GM19452 (cell line): ENCODE measurements at regions not wholly inside any gene's neighbourhood (a gene's known extent, or its start where the extent isn't known, plus 50 kb on each side); places are given as distances from the start of the nearest gene placed in this dataset.
"Not testable (repeated sequence)": the region's sequence is repeated elsewhere in the genome, so short reads cannot be mapped to it uniquely, and the experiment has no call there.

ENCODE experiments used
- ATAC-seq: cut with Tn5 transposase; IDR thresholded peaks from one replicate; pipeline ENCODE4 v1.9.1; 2021; ENCODE audit not compliant: unreplicated experiment

GRCh38 chr2:430291-431040 lies 142.6 kb upstream of the ALKAL2 start:
- ATAC-seq, result no peak

GRCh38 chr2:429575-430254 lies 141.8 kb upstream of the ALKAL2 start:
- ATAC-seq, result no peak

DNA sequence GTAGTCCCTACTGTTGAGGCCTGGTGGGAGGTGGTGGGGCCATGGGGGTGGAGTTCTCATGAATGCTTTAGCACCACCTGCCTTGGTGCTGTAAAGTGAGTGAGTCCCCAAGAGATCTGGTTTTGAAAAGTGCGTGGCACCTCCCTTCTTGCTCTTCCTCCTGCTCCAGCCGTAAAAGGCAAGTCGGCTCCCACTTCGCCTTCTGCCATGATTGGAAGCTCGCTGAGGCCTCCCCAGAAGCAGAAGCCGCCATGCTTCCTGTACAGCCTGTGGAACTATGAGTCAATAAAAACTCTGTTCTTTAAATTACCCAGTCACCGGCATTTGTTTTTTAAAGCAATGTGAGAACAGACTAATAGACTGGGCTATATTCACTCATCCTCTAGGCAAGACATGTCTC lies 141.3 kb upstream of the ALKAL2 start:
- no peak for ATAC-seq

- no peak for ATAC-seq
Observed at GRCh38 chr2:428591-428990, 140.7 kb upstream of the ALKAL2 start.

GRCh38 chr2:426696-427095 lies 138.8 kb upstream of the ALKAL2 start:
- not testable (repeated sequence) for ATAC-seq

DNA sequence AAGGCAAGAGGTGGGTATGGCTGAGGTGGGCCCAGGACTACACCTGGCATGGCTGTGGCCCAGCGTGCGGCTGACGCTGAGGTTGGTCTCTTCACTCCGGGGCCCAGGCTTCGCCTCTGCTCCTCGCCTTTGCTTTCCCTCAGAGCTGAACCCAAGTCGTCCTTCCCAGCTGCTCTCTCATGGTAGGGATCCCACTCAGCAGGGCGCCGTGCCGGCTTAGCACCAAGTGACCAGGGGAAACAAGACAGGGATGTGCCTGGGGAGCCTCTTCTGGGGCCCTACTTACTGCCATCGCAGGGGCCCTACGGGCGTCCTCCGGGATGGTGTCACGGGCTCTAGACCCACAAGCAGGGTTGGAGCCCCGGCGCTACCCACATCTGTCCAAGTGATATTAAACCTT lies 138.1 kb upstream of the ALKAL2 start:
- no peak for ATAC-seq

GRCh38 chr2:425243-425642 lies 137.4 kb upstream of the ALKAL2 start:
- ATAC-seq, result no peak

DNA sequence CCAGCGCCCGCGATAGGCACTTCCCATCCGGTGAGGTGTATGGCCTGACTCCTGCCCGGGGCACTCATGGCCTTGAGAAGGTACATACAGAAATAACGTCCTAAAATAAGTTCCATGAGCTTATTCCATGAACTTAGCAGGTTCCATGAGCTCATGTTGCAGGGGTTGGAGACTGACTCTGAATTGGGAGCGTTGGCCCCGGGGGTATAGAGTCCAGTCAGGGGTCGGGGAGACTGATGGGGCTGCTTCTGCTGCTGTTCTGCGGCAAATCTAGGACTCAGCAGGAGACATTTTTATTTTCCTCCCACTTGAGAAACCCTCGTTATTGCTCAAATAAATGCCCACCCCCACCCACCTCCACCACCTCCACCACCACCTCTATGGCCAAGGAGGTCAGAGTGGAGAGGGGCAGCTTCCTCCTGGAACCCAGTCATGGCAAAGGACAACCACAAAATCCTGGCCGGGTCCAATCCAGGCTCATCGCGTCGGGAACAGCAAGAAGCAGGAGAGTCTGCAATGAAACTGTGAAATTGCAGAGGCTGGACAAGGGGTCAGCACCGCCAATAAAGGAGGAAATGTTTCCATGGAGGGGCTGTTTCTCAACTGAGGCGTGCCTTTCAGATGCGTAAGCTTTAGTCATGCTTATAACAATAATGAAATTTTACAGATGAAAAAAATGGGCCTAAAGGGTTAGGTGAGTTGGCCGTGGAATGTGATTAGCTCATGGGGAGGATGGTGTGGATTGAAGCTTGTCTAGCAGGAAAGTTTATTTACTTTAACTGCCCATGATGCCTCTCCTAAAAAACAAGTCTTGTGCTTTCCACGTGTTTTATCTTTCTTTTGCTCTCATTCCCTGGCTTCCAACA lies 136.6 kb upstream of the ALKAL2 start:
- no peak for ATAC-seq

DNA sequence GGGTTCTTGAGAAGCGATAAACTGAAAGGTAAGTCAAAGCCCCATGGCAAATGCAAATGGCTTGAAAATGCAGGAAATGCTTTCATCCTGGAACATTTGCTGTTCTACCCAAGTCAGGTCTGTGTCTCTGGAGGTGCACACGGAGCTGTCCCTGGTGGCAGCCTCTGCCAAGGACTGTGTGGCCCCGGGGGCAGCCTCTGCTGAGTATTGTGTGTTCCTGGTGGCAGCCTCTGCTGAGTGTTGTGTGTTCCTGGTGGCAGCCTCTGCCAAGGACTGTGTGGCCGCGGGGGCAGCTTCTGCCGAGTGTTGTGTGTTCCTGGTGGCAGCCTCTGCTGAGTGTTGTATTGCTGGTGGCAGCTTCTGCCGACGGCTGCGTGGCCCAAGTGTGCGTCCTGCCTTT lies 135.6 kb upstream of the ALKAL2 start:
- ATAC-seq, result no peak

DNA sequence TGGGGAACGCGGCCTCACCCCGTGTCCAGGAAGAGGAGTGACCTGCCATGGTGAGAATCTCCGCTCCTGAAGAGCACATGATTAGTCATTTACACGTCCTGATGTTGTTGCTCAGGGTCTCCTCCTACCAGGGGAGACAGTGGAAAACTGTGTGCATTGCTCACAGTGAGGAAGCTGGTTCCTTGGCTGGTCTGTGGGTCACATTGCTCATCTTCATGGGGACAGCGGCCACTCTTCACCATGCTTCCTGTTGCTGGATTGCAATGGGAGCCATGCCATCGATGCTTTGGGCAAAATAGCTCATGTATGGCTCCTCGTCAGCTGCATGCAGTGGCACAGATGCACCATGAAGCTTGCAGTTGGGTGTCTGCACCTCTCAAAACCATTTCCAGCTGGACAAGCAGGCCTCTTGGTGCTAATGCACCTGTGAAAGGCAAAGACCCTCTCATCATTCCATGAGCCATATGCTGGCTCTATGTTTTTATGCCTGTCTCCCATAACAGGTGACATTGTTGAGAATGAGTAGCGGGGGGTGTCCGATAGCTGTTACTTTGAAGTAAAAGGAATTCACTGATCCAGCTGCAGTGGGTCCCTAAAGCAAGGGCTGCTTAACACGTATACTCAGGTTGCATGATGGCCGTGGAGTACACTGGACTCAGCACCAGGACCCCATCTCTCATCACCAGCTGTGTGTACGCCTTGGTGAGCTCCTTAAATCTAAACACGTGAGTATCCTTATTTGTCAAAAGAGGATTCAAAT lies 135.0 kb upstream of the ALKAL2 start:
- ATAC-seq, result no peak

DNA sequence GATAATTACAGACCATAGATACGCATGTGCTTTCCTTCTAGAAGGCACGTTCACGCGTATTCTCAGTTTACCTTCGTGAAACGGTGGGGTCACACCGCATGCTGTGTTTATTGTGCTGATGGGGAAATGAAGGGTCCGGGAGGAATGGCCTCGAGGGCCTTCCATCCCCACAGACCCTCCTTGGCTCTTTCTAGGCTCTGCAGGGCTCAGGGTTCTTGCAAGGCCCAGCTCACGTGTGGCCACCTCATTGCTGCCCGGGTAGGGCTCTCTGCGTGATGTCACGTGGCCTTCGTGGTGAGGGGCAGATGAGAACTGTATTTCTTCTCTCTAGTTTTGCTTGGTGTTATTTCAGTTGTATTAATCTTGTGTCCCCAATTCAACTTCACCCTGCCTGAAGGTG lies 133.5 kb upstream of the ALKAL2 start:
- no peak for ATAC-seq

DNA sequence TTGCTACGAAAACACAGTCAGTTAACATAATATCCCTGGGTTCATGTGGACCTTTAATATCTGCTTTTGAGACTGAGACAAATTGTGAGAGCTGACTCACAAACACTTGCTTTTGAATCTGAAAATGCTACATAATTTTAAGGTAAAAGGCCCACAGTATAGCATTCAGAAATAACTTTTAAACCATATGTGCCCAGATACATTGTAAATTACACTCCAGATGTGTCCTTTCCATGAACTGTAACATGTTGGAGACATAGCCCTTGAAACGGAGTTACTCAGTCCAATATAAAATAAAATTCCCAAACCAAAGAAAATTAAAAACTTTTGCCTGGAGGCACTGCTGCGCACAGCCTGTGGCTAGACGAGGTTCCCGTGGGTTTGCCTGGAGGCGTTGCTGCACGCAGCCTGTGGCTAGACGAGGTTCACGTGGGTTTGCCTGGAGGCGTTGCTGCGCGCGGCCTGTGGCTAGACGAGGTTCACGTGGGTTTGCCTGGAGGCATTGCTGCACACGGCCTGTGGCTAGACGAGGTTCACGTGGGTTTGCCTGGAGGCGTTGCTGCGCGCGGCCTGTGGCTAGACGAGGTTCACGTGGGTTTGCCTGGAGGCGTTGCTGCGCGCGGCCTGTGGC lies 131.9 kb upstream of the ALKAL2 start:
- no peak for ATAC-seq

GRCh38 chr2:417662-418061 lies 129.8 kb upstream of the ALKAL2 start:
- no peak for ATAC-seq

DNA sequence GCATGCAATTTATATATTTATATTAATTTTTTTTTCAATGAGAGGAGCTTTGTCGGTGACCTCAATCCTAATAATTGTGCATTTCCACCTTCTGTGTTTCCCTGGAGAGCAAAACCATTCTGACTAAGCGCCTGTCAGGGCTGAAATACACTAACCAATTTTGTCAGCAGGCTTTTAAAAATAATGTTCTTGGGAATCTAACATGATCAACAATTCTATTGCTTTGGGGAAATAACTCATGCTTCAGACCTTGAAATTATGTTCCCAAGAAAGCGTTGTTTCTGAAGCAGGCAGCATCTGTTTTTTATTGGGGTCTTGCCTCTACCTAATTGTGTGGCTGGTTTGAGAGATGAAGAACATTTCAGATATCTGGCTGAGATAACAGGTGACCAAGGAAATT lies 129.1 kb upstream of the ALKAL2 start:
- no peak for ATAC-seq

DNA sequence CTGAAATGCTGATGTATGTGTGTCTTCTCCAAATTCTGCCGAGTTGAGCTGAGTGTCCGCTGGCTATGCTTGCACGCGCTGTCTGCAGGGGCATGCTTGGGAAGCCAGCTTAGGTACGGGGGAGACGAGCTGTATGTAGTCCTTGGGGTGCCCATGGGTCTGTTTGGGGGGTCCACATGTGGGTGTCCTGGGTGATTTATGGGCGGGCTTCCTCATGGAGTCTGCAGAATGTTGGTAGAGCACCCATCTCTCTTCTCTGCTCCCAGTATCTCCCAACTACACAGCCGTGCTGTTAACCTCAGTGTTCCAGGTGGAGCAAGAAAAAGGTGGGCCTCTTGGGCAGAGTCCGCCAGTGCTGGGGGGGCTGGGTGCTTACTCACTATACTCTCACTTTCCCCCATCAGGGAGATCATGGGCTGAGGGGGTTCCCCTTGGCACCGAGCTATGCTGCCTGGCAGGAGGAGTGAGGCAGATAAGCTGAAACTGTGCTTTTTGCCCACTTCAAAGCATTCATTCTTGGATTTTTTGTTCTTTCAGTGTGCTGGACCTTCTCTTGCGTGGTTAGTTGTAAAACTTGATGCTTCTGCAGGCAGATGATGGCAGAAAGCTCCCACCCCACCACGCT lies 128.2 kb upstream of the ALKAL2 start:
- no peak for ATAC-seq

GRCh38 chr2:409523-409922 lies 121.6 kb upstream of the ALKAL2 start:
- ATAC-seq, result no peak

DNA sequence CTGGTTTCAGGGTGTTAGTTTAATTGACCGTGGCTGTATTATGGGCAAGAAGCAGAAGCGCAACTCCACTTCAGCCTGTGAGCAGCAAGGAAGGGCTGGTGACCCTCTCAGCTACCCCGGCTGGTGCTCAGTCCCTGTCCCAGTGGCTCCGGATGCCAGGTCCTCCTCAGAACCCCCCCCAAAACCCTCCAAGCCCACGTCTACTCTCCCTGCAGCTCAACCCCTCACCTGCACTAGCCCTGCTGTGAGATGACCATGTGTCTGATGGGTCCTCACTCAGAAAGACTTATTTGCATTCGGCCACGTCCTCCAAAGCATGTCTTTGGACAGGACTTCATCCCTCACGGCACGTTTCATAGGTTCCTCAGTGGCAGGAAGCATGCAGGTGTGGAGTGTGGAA lies 119.7 kb upstream of the ALKAL2 start:
- ATAC-seq, result no peak

- no peak for ATAC-seq
Observed at GRCh38 chr2:406876-407275, 119.0 kb upstream of the ALKAL2 start.

GRCh38 chr2:406231-406630 lies 118.3 kb upstream of the ALKAL2 start:
- no peak for ATAC-seq

DNA sequence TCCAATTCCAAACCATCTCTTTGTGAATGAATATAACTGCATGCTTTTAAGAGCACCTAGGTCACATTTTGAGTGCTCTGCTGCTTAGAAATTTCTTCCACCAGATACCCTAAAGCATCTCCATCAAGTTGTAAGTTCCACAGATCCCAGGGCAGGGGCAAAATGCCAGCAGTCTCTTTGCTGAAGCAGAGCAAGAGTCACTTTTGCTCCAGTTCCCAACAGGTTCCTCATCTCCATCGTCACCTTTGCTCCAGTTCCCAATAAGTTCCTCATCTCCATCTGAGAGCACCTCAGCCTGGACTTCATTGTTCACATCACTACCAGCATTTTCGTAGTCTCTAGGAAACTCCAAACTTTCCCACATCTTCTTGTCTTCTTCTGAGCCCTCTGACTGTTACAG lies 116.7 kb upstream of the ALKAL2 start:
- ATAC-seq, result no peak
